DND-41 (cell line): ENCODE measurements at regions not wholly inside any gene's neighbourhood (a gene's known extent, or its start where the extent isn't known, plus 50 kb on each side); places are given as distances from the start of the nearest gene placed in this dataset.

Experiments
- CTCF ChIP-seq: IDR thresholded peaks from 2 replicates; pipeline ENCODE4 v1.5.1; 2012; ENCODE audit warnings: borderline replicate concordance, low read length, moderate library complexity, mild to moderate bottlenecking; ENCODE audit not compliant: poor library complexity, severe bottlenecking; ENCODE audit errors: extremely low read depth
- EZH2 ChIP-seq: IDR thresholded peaks from 3 replicates; pipeline ENCODE4 v1.6.1; 2012; ENCODE audit warnings: borderline replicate concordance, low read depth, mild to moderate bottlenecking, moderate library complexity, low read length, inconsistent platforms; ENCODE audit not compliant: severe bottlenecking

- no peak for TF ChIP-seq CTCF
- no peak for TF ChIP-seq EZH2
These were observed 115.8 kb upstream of the SHISA3 start for GRCh38 chr4:42281324-42282020.
